PFSK-1 (cell line): ENCODE measurements at regions not wholly inside any gene's neighbourhood (a gene's known extent, or its start where the extent isn't known, plus 50 kb on each side); places are given as distances from the start of the nearest gene placed in this dataset.

Experiments
- FOXP2 ChIP-seq: optimal IDR thresholded peaks from 2 replicates; pipeline ENCODE3; 2011; ENCODE audit warnings: borderline replicate concordance, control low read depth, inconsistent platforms; ENCODE audit not compliant: insufficient read depth; ENCODE audit errors: extremely low read length, extremely low read depth
- POLR2AphosphoS5 ChIP-seq: IDR thresholded peaks from 2 replicates; pipeline ENCODE4 v1.6.1; 2012; ENCODE audit warnings: low read depth, mild to moderate bottlenecking, control low read depth, low read length, moderate library complexity
- SIN3A ChIP-seq: IDR thresholded peaks from 2 replicates; pipeline ENCODE4 v1.6.1; 2012; ENCODE audit warnings: mild to moderate bottlenecking, low read length, moderate library complexity, borderline replicate concordance; ENCODE audit not compliant: insufficient read depth
- TAF1 ChIP-seq: IDR thresholded peaks from 2 replicates; pipeline ENCODE4 v1.6.1; 2012; ENCODE audit warnings: low read length, control low read depth, borderline replicate concordance; ENCODE audit not compliant: insufficient read depth
- TF ChIP-seq, protein P1 (sequence below), 2 experiments: IDR thresholded peaks; 2 replicates each; pipeline versions ENCODE4 v1.6.1 to v1.8.0; 2011 to 2012; ENCODE audit warnings: low read depth in 2 of 2, low read length in 2 of 2, control low read depth in 1 of 2, inconsistent platforms in 1 of 2, mild to moderate bottlenecking in 1 of 2, moderate library complexity in 1 of 2; ENCODE audit not compliant: insufficient read depth in 1 of 2

DNA sequence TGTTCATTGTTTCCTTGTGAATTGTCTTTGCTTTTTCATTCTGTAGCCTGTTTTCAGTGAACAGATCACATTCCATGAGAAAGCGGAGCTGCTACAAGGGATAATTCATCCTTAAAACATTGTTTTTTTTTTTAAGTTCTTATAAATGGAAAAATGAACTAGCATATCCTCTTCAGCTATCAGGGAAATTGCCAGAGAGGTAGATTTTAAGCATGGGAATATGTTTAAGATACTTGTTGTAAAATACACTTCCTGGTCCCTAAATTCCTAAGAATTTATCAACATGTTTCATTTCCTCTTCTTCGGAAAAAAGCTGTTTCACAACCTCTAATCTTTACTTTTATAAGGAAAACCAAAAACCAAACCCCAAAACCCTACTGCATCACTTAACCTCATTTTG, 238.0 kb downstream of the POSTN start:
- TF ChIP-seq POLR2AphosphoS5, result no peak
- TF ChIP-seq SIN3A, result no peak
- no peak for TF ChIP-seq TAF1
- TF ChIP-seq, protein P1, sequence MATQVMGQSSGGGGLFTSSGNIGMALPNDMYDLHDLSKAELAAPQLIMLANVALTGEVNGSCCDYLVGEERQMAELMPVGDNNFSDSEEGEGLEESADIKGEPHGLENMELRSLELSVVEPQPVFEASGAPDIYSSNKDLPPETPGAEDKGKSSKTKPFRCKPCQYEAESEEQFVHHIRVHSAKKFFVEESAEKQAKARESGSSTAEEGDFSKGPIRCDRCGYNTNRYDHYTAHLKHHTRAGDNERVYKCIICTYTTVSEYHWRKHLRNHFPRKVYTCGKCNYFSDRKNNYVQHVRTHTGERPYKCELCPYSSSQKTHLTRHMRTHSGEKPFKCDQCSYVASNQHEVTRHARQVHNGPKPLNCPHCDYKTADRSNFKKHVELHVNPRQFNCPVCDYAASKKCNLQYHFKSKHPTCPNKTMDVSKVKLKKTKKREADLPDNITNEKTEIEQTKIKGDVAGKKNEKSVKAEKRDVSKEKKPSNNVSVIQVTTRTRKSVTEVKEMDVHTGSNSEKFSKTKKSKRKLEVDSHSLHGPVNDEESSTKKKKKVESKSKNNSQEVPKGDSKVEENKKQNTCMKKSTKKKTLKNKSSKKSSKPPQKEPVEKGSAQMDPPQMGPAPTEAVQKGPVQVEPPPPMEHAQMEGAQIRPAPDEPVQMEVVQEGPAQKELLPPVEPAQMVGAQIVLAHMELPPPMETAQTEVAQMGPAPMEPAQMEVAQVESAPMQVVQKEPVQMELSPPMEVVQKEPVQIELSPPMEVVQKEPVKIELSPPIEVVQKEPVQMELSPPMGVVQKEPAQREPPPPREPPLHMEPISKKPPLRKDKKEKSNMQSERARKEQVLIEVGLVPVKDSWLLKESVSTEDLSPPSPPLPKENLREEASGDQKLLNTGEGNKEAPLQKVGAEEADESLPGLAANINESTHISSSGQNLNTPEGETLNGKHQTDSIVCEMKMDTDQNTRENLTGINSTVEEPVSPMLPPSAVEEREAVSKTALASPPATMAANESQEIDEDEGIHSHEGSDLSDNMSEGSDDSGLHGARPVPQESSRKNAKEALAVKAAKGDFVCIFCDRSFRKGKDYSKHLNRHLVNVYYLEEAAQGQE (IDR thresholded peaks at IDR 0.05; ENCODE audit: insufficient read depth in 1 of 2, low read depth in 2 of 2, low read length in 2 of 2), result no peak
- no peak for TF ChIP-seq FOXP2
